ENCODE measurements at regions not wholly inside any gene's neighbourhood (a gene's known extent, or its start where the extent isn't known, plus 50 kb on each side); places are given as distances from the start of the nearest gene placed in this dataset.
"Not testable (repeated sequence)": the region's sequence is repeated elsewhere in the genome, so short reads cannot be mapped to it uniquely, and the experiment has no call there.

DNA sequence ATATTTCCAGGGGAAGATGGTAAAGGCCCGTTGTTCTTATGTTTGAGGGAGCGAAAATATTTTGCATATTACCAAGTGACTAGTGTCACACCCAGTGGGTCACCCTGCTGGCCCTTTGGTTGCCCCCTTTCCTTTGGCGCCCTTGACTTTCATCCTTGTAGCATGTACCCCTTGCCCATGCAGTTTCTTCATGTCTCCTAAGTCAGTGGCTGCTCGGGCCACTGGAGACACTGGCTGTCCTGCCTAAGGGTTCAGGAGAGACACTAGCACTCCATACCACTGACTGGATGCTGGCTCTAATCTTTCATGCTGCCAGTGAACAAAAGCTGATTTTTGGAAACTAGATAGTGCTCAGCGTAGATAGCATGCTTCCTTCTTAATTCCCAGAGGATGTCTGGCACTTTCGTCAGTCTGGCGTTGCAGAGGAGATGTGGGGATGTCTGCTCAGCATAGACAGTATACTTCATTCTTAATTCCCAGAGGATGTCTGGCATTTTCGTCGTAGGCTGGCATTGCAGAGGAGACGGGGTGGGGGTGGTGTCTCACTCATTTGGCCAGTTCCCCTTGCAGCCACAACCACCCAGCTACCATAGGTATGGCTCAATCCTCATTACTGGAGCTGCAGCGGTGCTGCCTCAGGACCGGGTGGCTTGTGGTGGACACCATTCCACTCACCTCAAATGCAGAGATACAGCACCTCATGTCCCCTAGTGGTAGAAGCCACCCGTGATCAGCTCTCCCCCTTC lies 770.9 kb upstream of the TPTE start:
- FAIRE-seq: no peak
- TF ChIP-seq, protein P1, sequence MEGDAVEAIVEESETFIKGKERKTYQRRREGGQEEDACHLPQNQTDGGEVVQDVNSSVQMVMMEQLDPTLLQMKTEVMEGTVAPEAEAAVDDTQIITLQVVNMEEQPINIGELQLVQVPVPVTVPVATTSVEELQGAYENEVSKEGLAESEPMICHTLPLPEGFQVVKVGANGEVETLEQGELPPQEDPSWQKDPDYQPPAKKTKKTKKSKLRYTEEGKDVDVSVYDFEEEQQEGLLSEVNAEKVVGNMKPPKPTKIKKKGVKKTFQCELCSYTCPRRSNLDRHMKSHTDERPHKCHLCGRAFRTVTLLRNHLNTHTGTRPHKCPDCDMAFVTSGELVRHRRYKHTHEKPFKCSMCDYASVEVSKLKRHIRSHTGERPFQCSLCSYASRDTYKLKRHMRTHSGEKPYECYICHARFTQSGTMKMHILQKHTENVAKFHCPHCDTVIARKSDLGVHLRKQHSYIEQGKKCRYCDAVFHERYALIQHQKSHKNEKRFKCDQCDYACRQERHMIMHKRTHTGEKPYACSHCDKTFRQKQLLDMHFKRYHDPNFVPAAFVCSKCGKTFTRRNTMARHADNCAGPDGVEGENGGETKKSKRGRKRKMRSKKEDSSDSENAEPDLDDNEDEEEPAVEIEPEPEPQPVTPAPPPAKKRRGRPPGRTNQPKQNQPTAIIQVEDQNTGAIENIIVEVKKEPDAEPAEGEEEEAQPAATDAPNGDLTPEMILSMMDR (IDR thresholded peaks at IDR 0.05; ENCODE audit: borderline replicate concordance, extremely low read depth, insufficient read depth): no peak
- intact Hi-C loops (cut with DNase I): no loop called here
- DNase-seq: no peak
- H3K36me3 ChIP-seq (ENCODE audit: control insufficient read depth in 2 of 3, insufficient read depth in 3 of 3, low read length in 3 of 3): no peaks in the 10 kb centered on the region
- no peaks in the 10 kb centered on the region for H3K4me1 ChIP-seq (ENCODE audit: control insufficient read depth in 2 of 3, insufficient read depth in 2 of 3, low read depth in 1 of 3, low read length in 3 of 3)
- no peaks in the 10 kb centered on the region for H3K27me3 ChIP-seq (ENCODE audit: control insufficient read depth, insufficient read depth, low read length)
- no peak overlapping the region for H3K4me3 ChIP-seq (ENCODE audit: low read length in 3 of 3)
- no peak overlapping the region for H3K9ac ChIP-seq (ENCODE audit: low read length in 3 of 3)
- H3K9me3 ChIP-seq (ENCODE audit: control insufficient read depth in 2 of 3, insufficient read depth in 1 of 3, low read length in 3 of 3): no peaks in the 10 kb centered on the region
- H3K27ac ChIP-seq (ENCODE audit: low read depth in 2 of 2, low read length in 2 of 2): no peak overlapping the region

DNA sequence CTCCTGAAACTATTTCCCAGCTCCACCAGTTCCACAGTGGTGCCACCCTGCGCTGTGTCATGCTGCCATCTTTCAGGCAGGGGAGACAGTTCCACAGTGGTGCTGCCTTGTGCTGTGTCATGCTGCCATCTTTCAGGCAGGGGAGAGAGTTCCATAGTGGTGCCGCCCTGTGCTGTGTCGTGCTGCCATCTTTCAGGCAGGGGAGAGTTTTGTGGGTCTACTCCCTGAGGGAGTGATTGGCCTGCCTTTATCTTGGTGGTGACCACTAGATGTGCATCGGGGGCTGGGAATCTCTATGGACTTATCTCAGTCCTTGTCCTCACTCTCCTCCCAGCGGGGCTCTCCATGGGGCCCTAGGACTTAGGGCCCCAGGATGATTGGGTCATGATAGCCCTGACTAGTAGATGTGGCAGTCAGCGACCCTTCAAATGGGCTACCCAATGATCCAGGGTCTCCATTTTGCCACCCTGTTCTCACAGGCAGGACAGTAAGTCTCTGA lies 770.2 kb upstream of the TPTE start:
- FAIRE-seq; H3K9me3 ChIP-seq (ENCODE audit: control insufficient read depth in 2 of 3, insufficient read depth in 1 of 3, low read length in 3 of 3); H3K27me3 ChIP-seq (ENCODE audit: control insufficient read depth, insufficient read depth, low read length); H3K9ac ChIP-seq (ENCODE audit: low read length in 3 of 3); H3K4me1 ChIP-seq (ENCODE audit: control insufficient read depth in 2 of 3, insufficient read depth in 2 of 3, low read depth in 1 of 3, low read length in 3 of 3); H3K27ac ChIP-seq (ENCODE audit: low read depth in 2 of 2, low read length in 2 of 2); DNase-seq; H3K4me3 ChIP-seq (ENCODE audit: low read length in 3 of 3); H3K36me3 ChIP-seq (ENCODE audit: control insufficient read depth in 2 of 3, insufficient read depth in 3 of 3, low read length in 3 of 3); intact Hi-C loops (cut with DNase I): not testable (repeated sequence)

DNA sequence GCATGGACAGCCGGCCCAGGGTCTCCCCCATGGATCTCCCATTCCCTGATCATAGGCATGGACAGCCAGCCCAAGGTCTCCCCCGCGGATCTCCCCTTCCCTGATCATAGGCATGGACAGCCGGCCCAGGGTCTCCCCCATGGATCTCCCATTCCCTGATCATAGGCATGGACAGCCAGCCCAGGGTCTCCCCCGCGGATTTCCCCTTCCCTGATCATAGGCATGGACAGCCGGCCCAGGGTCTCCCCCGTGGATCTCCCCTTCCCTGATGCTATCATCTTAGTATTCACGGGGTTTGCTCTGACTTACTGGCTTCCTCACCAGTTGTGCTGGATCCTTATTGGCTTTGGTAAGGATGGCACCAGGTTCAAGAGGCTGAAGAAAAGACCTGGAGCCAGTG lies 769.4 kb upstream of the TPTE start:
- H3K4me1 ChIP-seq (ENCODE audit: control insufficient read depth in 2 of 3, insufficient read depth in 2 of 3, low read depth in 1 of 3, low read length in 3 of 3); DNase-seq; H3K27ac ChIP-seq (ENCODE audit: low read depth in 2 of 2, low read length in 2 of 2); H3K9ac ChIP-seq (ENCODE audit: low read length in 3 of 3); H3K36me3 ChIP-seq (ENCODE audit: control insufficient read depth in 2 of 3, insufficient read depth in 3 of 3, low read length in 3 of 3); H3K9me3 ChIP-seq (ENCODE audit: control insufficient read depth in 2 of 3, insufficient read depth in 1 of 3, low read length in 3 of 3); H3K27me3 ChIP-seq (ENCODE audit: control insufficient read depth, insufficient read depth, low read length); FAIRE-seq; H3K4me3 ChIP-seq (ENCODE audit: low read length in 3 of 3); intact Hi-C loops (cut with DNase I): not testable (repeated sequence)

DNA sequence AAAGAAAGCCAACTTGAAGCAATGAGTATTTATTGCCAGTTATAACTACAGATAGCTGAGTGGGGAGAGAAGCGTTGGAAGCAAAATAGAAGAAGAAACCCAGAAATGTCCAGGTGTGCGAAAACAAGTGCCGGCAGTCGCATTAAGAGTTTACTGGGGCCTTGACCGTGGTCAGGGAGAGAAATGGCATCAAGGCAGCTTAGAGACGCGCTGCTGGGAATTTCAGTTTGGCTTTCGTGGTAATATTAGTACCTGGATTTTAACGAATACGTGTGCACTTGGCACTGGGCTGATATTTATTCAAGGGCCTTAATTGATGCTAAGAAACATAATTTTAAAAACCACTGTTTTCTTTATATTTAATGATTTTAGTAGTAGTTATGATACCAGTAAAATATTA lies 767.9 kb upstream of the TPTE start:
- H3K27ac ChIP-seq (ENCODE audit: low read depth in 2 of 2, low read length in 2 of 2); H3K27me3 ChIP-seq (ENCODE audit: control insufficient read depth, insufficient read depth, low read length); intact Hi-C loops (cut with DNase I); H3K36me3 ChIP-seq (ENCODE audit: control insufficient read depth in 2 of 3, insufficient read depth in 3 of 3, low read length in 3 of 3); H3K4me3 ChIP-seq (ENCODE audit: low read length in 3 of 3); H3K9me3 ChIP-seq (ENCODE audit: control insufficient read depth in 2 of 3, insufficient read depth in 1 of 3, low read length in 3 of 3); H3K9ac ChIP-seq (ENCODE audit: low read length in 3 of 3); FAIRE-seq; H3K4me1 ChIP-seq (ENCODE audit: control insufficient read depth in 2 of 3, insufficient read depth in 2 of 3, low read depth in 1 of 3, low read length in 3 of 3); DNase-seq: not testable (repeated sequence)

DNA sequence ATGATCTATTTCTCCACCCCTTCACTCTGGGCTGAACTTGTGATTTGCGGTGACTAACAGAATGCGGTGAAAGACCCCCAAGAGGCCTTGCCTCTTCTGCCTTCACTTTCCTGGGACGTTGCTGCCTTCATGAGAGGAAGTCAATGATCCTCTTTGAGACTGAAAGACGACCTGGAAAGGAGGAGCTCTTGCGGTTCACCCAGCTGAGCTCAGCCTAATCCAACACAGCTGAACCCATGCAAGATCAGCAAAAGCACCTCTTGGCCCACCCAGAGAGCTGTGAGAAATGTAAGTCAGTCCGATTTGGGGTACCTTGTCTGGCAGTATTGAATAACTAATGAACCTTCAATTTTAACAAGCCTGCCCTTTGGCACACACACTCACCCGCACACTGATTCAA lies 767.4 kb upstream of the TPTE start:
- Histone ChIP-seq H3K9ac (ENCODE audit: low read length in 3 of 3) (no peak overlapping the region), H3K36me3 (ENCODE audit: control insufficient read depth in 2 of 3, insufficient read depth in 3 of 3, low read length in 3 of 3) (no peaks in the 10 kb centered on the region), H3K27ac (ENCODE audit: low read depth in 2 of 2, low read length in 2 of 2) (no peak overlapping the region), H3K4me3 (ENCODE audit: low read length in 3 of 3) (no peak overlapping the region), H3K9me3 (ENCODE audit: control insufficient read depth in 2 of 3, insufficient read depth in 1 of 3, low read length in 3 of 3) (peaks cover 0 to 4% (median 0%) of the 10 kb centered on the region in 3 donors), H3K27me3 (ENCODE audit: control insufficient read depth, insufficient read depth, low read length) (no peaks in the 10 kb centered on the region), H3K4me1 (ENCODE audit: control insufficient read depth in 2 of 3, insufficient read depth in 2 of 3, low read depth in 1 of 3, low read length in 3 of 3) (no peaks in the 10 kb centered on the region)
- FAIRE-seq (no peak), DNase-seq (no peak)
- TF ChIP-seq, protein P1 (IDR thresholded peaks at IDR 0.05; ENCODE audit: borderline replicate concordance, extremely low read depth, insufficient read depth): no peak
- intact Hi-C loops (cut with DNase I): no loop called here

DNA sequence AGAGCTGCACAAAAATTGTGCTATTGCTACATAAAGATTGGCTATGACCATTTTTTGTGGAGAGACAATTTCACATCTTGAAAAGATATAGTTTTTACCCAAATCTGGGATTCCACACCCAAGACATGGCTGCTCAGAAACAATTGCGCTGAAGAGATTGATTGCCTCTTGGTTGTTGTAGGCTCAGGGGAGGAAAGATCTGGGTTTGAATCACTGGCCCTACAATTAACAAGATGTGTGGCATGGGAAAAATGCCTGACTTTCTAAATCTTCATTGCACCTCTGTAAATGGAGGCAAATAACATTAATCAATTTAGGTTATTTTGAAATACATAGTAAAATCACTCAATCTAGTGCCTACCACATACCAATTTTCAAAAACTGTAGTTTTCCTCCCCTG lies 766.9 kb upstream of the TPTE start:
- intact Hi-C loops (cut with DNase I); H3K9me3 ChIP-seq (ENCODE audit: control insufficient read depth in 2 of 3, insufficient read depth in 1 of 3, low read length in 3 of 3); H3K27me3 ChIP-seq (ENCODE audit: control insufficient read depth, insufficient read depth, low read length); H3K36me3 ChIP-seq (ENCODE audit: control insufficient read depth in 2 of 3, insufficient read depth in 3 of 3, low read length in 3 of 3); FAIRE-seq; H3K9ac ChIP-seq (ENCODE audit: low read length in 3 of 3); H3K27ac ChIP-seq (ENCODE audit: low read depth in 2 of 2, low read length in 2 of 2); DNase-seq; H3K4me1 ChIP-seq (ENCODE audit: control insufficient read depth in 2 of 3, insufficient read depth in 2 of 3, low read depth in 1 of 3, low read length in 3 of 3); H3K4me3 ChIP-seq (ENCODE audit: low read length in 3 of 3): not testable (repeated sequence)
